Stimulated activated effector memory CD8-positive, alpha-beta T cell treated with anti-CD3 and anti-CD28 coated beads, Interleukin-12 subunit alpha, Interleukin-12 subunit beta, amount 100 ng/mL, for 72 hours (primary cell): ENCODE measurements at regions not wholly inside any gene's neighbourhood (a gene's known extent, or its start where the extent isn't known, plus 50 kb on each side); places are given as distances from the start of the nearest gene placed in this dataset.

Experiments used
- ATAC-seq: fragments of 150-1000 bp; cut with Tn5 transposase; 2 replicates; pipeline ENCODE4 v1.10.0; 2021
- DNase-seq, 2 donors: peaks; one replicate each; pipeline ENCODE4 v3.0.0; 2021 to 2022; ENCODE audit warnings: low spot score in 2 of 2
- H3K27ac Mint-ChIP-seq: one replicate; pipeline ENCODE4 v1.8.0; 2022; ENCODE audit warnings: mild to moderate bottlenecking, mixed read lengths
- H3K36me3 Mint-ChIP-seq: one replicate; pipeline ENCODE4 v1.8.0; 2022; ENCODE audit warnings: mild to moderate bottlenecking, mixed read lengths
- H3K4me1 Mint-ChIP-seq: one replicate; pipeline ENCODE4 v1.8.0; 2022; ENCODE audit warnings: mixed read lengths
- H3K4me3 Mint-ChIP-seq: one replicate; pipeline ENCODE4 v1.8.0; 2022; ENCODE audit warnings: mild to moderate bottlenecking, mixed read lengths
- H3K9me3 Mint-ChIP-seq: one replicate; pipeline ENCODE4 v1.8.0; 2022; ENCODE audit warnings: mixed read lengths

GRCh38 chr14:82595466-82595865 lies 1061.8 kb upstream of the SEL1L start:
- no peaks in the 10 kb centered on the region for H3K4me1 Mint-ChIP-seq
- DNase-seq = no peak
- no peak overlapping the region for H3K4me3 Mint-ChIP-seq
- H3K36me3 Mint-ChIP-seq = no peaks in the 10 kb centered on the region
- peaks cover 13% of the 10 kb centered on the region for H3K9me3 Mint-ChIP-seq
- no peak overlapping the region for H3K27ac Mint-ChIP-seq
- no peak for ATAC-seq

GRCh38 chr14:82602794-82603193 lies 1069.1 kb upstream of the SEL1L start:
- Mint-ChIP-seq H3K9me3 (peaks cover 8% of the 10 kb centered on the region), H3K4me3 (no peak overlapping the region), H3K4me1 (no peaks in the 10 kb centered on the region), H3K27ac (no peak overlapping the region), H3K36me3 (no peaks in the 10 kb centered on the region)
- DNase-seq (no peak), ATAC-seq (no peak)

GRCh38 chr14:82604819-82605218 lies 1071.2 kb upstream of the SEL1L start:
- Mint-ChIP-seq H3K27ac (no peak overlapping the region), H3K9me3 (peaks cover 6% of the 10 kb centered on the region), H3K36me3 (no peaks in the 10 kb centered on the region), H3K4me1 (no peaks in the 10 kb centered on the region), H3K4me3 (no peak overlapping the region)
- ATAC-seq (no peak), DNase-seq (no peak)

- peaks cover 20% of the 10 kb centered on the region for H3K9me3 Mint-ChIP-seq
- DNase-seq (no peak), ATAC-seq (no peak)
- no peak overlapping the region for H3K27ac Mint-ChIP-seq
- no peaks in the 10 kb centered on the region for H3K36me3 Mint-ChIP-seq
- H3K4me3 Mint-ChIP-seq = no peak overlapping the region
- no peaks in the 10 kb centered on the region for H3K4me1 Mint-ChIP-seq
Observed at GRCh38 chr14:82621881-82622450, 1088.3 kb upstream of the SEL1L start.

GRCh38 chr14:82626156-82627066 lies 1092.8 kb upstream of the SEL1L start:
- ATAC-seq (no peak), DNase-seq (no peak)
- Mint-ChIP-seq H3K9me3 (peaks cover 10% of the 10 kb centered on the region), H3K36me3 (no peaks in the 10 kb centered on the region), H3K27ac (no peak overlapping the region), H3K4me1 (no peaks in the 10 kb centered on the region), H3K4me3 (no peak overlapping the region)

- DNase-seq (no peak), ATAC-seq (no peak)
- Mint-ChIP-seq H3K36me3 (no peaks in the 10 kb centered on the region), H3K27ac (no peak overlapping the region), H3K4me3 (no peak overlapping the region), H3K4me1 (no peaks in the 10 kb centered on the region), H3K9me3 (peaks cover 11% of the 10 kb centered on the region)
Observed at GRCh38 chr14:82635915-82636314, 1102.3 kb upstream of the SEL1L start.

GRCh38 chr14:82636426-82636825 lies 1102.8 kb upstream of the SEL1L start:
- no peaks in the 10 kb centered on the region for H3K4me1 Mint-ChIP-seq
- H3K36me3 Mint-ChIP-seq = no peaks in the 10 kb centered on the region
- DNase-seq (no peak), ATAC-seq (no peak)
- no peak overlapping the region for H3K27ac Mint-ChIP-seq
- peaks cover 11% of the 10 kb centered on the region for H3K9me3 Mint-ChIP-seq
- H3K4me3 Mint-ChIP-seq = no peak overlapping the region

- Mint-ChIP-seq H3K27ac (no peak overlapping the region), H3K36me3 (no peaks in the 10 kb centered on the region), H3K4me1 (no peaks in the 10 kb centered on the region), H3K9me3 (peaks cover 11% of the 10 kb centered on the region), H3K4me3 (no peak overlapping the region)
- no peak for DNase-seq
- no peak for ATAC-seq
Observed at GRCh38 chr14:82641050-82641540, 1107.4 kb upstream of the SEL1L start.

- Mint-ChIP-seq H3K27ac (no peak overlapping the region), H3K4me1 (no peaks in the 10 kb centered on the region), H3K9me3 (peaks cover 13% of the 10 kb centered on the region), H3K36me3 (no peaks in the 10 kb centered on the region), H3K4me3 (no peak overlapping the region)
- no peak for ATAC-seq
- no peak for DNase-seq
Observed at GRCh38 chr14:82642425-82642824, 1108.8 kb upstream of the SEL1L start.

- no peak for DNase-seq
- no peak overlapping the region for H3K27ac Mint-ChIP-seq
- H3K4me3 Mint-ChIP-seq = no peak overlapping the region
- H3K9me3 Mint-ChIP-seq = peaks cover 14% of the 10 kb centered on the region
- no peak for ATAC-seq
- no peaks in the 10 kb centered on the region for H3K4me1 Mint-ChIP-seq
- no peaks in the 10 kb centered on the region for H3K36me3 Mint-ChIP-seq
Observed at GRCh38 chr14:82647088-82647810, 1113.6 kb upstream of the SEL1L start.

- H3K36me3 Mint-ChIP-seq = no peaks in the 10 kb centered on the region
- DNase-seq (no peak), ATAC-seq (no peak)
- no peak overlapping the region for H3K4me3 Mint-ChIP-seq
- no peaks in the 10 kb centered on the region for H3K4me1 Mint-ChIP-seq
- H3K27ac Mint-ChIP-seq = no peak overlapping the region
- H3K9me3 Mint-ChIP-seq = peaks cover 6% of the 10 kb centered on the region
Observed at GRCh38 chr14:82655770-82656169, 1122.1 kb upstream of the SEL1L start.

- H3K4me3 Mint-ChIP-seq = no peak overlapping the region
- no peak overlapping the region for H3K27ac Mint-ChIP-seq
- H3K36me3 Mint-ChIP-seq = no peaks in the 10 kb centered on the region
- ATAC-seq (no peak), DNase-seq (no peak)
- H3K9me3 Mint-ChIP-seq = peaks cover 10% of the 10 kb centered on the region
- no peaks in the 10 kb centered on the region for H3K4me1 Mint-ChIP-seq
Observed at GRCh38 chr14:82657186-82657675, 1123.6 kb upstream of the SEL1L start.

- Mint-ChIP-seq H3K4me1 (no peaks in the 10 kb centered on the region), H3K4me3 (no peak overlapping the region), H3K9me3 (peaks cover 8% of the 10 kb centered on the region), H3K27ac (no peak overlapping the region), H3K36me3 (no peaks in the 10 kb centered on the region)
- DNase-seq (no peak), ATAC-seq (no peak)
Observed at GRCh38 chr14:82661258-82661657, 1127.6 kb upstream of the SEL1L start.

- Mint-ChIP-seq H3K4me3 (no peak overlapping the region), H3K4me1 (no peaks in the 10 kb centered on the region), H3K27ac (no peak overlapping the region), H3K9me3 (peaks cover 8% of the 10 kb centered on the region), H3K36me3 (no peaks in the 10 kb centered on the region)
- ATAC-seq (no peak), DNase-seq (no peak)
Observed at GRCh38 chr14:82667006-82667405, 1133.4 kb upstream of the SEL1L start.

GRCh38 chr14:82667501-82667900 lies 1133.8 kb upstream of the SEL1L start:
- Mint-ChIP-seq H3K36me3 (no peaks in the 10 kb centered on the region), H3K4me3 (no peak overlapping the region), H3K9me3 (peaks cover 7% of the 10 kb centered on the region), H3K4me1 (no peaks in the 10 kb centered on the region), H3K27ac (no peak overlapping the region)
- DNase-seq (no peak), ATAC-seq (no peak)
